ENCODE measurements at regions not wholly inside any gene's neighbourhood (a gene's known extent, or its start where the extent isn't known, plus 50 kb on each side); places are given as distances from the start of the nearest gene placed in this dataset.

DNA sequence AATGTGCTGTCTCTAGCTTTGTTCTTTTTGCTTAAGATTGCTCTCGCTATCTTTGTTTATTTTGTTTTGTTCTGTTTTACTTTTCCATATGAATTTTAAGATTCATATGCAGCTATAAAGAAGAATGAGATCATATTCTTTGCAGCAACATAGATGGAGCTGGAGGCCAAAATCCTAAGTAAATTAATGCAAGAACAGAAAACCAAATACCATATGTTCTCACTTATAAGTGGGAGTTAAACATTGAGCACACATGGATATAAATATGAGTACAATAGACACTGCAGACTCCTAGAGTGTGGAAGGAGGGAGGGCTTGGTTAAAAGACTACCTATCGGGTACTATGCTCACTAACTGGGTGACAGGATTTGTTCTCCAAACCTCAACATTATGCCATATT is 237.8 kb downstream of the TRAM1L1 start:
- Histone ChIP-seq H3K9me3 (ENCODE audit: control insufficient read depth, insufficient read depth, low read length) (peaks cover 3% of the 10 kb centered on the region; the same call in 1 of the 2 replicates), H2BK120ac (ENCODE audit: low read depth, low read length) (no peak overlapping the region), H4K8ac (ENCODE audit: low read depth in 2 of 2, low read length in 2 of 2) (no peak overlapping the region), H2AFZ (replicated peaks; ENCODE audit: low read length, poor library complexity) (no peak overlapping the region), H3K18ac (ENCODE audit: low read depth, low read length) (no peak overlapping the region), H4K91ac (ENCODE audit: insufficient read depth, low read depth, low read length) (no peak overlapping the region), H3K36me3 (ENCODE audit: control insufficient read depth, insufficient read depth, low read length) (no peaks in the 10 kb centered on the region), H3K56ac (ENCODE audit: extremely low read depth, insufficient read depth, low read length) (no peak overlapping the region), H2BK15ac (ENCODE audit: low read depth, low read length) (no peak overlapping the region), H2AK5ac (ENCODE audit: low read depth, low read length) (no peak overlapping the region), H3K27ac (ENCODE audit: insufficient read depth, low read length) (no peak overlapping the region), H4K5ac (ENCODE audit: low read depth, low read length) (no peak overlapping the region), H2AK9ac (replicated peaks; ENCODE audit: low read depth, low read length, poor library complexity) (no peak overlapping the region), H3K27me3 (ENCODE audit: control insufficient read depth, insufficient read depth, low read length) (no peaks in the 10 kb centered on the region), H2BK5ac (ENCODE audit: low read depth, low read length, poor library complexity, severe bottlenecking) (no peak overlapping the region), H3K79me1 (ENCODE audit: low read depth in 1 of 2, low read length in 2 of 2) (no peaks in the 10 kb centered on the region), H3K4me2 (ENCODE audit: low read depth, low read length) (no peak overlapping the region), H3K14ac (replicated peaks; ENCODE audit: low read depth, low read length) (no peak overlapping the region), H2BK20ac (ENCODE audit: low read depth, low read length) (no peak overlapping the region), H3K4me1 (ENCODE audit: control insufficient read depth, insufficient read depth, low read length) (no peaks in the 10 kb centered on the region), H3K9me1 (ENCODE audit: insufficient read depth, low read length) (no peaks in the 10 kb centered on the region), H3K4me3 (ENCODE audit: insufficient read depth, low read depth, low read length) (no peak overlapping the region), H3K9ac (ENCODE audit: low read depth, low read length) (no peak overlapping the region), H4K20me1 (ENCODE audit: insufficient read depth, low read length) (no peaks in the 10 kb centered on the region), H3K4ac (ENCODE audit: low read depth, low read length) (no peak overlapping the region), H3K23ac (ENCODE audit: low read depth, low read length) (no peak overlapping the region)
- no CpG with 5 or more reads among the region's 2 CpGs for WGBS, 2 experiments (ENCODE audit: extremely low coverage in 2 of 2, insufficient read length in 1 of 2)
- in situ Hi-C loops (cut with MboI; ENCODE audit: low sequenced_read_pairs): no loop called here
- ATAC-seq (ENCODE audit: low read depth) (no peak), DNase-seq (no peak)
- POLR2A ChIA-PET (ENCODE audit: unreplicated experiment): no interaction called here
- intact Hi-C loops (cut with micrococcal nuclease): no loop called here
- BruUV-seq (replicated peaks): no TSS peak
- TF ChIP-seq BHLHE40 (IDR thresholded peaks at IDR 0.05; ENCODE audit: low read depth, low read length) (no peak), CEBPB (IDR thresholded peaks at IDR 0.05; ENCODE audit: low read depth, low read length) (no peak), RFX5 (IDR thresholded peaks at IDR 0.05; ENCODE audit: low read depth, low read length) (no peak), FOS (IDR thresholded peaks at IDR 0.05; ENCODE audit: low read depth, low read length) (no peak), MXI1 (IDR thresholded peaks at IDR 0.05; ENCODE audit: borderline replicate concordance, low read depth, low read length) (no peak), POLR2A (IDR thresholded peaks at IDR 0.05; ENCODE audit: low read depth, low read length) (no peak), MAZ (IDR thresholded peaks at IDR 0.05; ENCODE audit: borderline replicate concordance, low read depth, low read length) (no peak), SMC3 (IDR thresholded peaks at IDR 0.05; ENCODE audit: low read depth, low read length) (no peak), MAFK (IDR thresholded peaks at IDR 0.05; ENCODE audit: low read depth, low read length) (no peak), RCOR1 (IDR thresholded peaks at IDR 0.05; ENCODE audit: insufficient replicate concordance, low read length) (no peak), NFE2L2 (IDR thresholded peaks at IDR 0.05; ENCODE audit: low read depth, low read length) (no peak), RAD21 (IDR thresholded peaks at IDR 0.05; ENCODE audit: low read length) (no peak)
- TF ChIP-seq, protein P1, sequence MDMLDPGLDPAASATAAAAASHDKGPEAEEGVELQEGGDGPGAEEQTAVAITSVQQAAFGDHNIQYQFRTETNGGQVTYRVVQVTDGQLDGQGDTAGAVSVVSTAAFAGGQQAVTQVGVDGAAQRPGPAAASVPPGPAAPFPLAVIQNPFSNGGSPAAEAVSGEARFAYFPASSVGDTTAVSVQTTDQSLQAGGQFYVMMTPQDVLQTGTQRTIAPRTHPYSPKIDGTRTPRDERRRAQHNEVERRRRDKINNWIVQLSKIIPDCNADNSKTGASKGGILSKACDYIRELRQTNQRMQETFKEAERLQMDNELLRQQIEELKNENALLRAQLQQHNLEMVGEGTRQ (IDR thresholded peaks at IDR 0.05; ENCODE audit: low read depth, low read length): no peak
- TF ChIP-seq, protein P2, sequence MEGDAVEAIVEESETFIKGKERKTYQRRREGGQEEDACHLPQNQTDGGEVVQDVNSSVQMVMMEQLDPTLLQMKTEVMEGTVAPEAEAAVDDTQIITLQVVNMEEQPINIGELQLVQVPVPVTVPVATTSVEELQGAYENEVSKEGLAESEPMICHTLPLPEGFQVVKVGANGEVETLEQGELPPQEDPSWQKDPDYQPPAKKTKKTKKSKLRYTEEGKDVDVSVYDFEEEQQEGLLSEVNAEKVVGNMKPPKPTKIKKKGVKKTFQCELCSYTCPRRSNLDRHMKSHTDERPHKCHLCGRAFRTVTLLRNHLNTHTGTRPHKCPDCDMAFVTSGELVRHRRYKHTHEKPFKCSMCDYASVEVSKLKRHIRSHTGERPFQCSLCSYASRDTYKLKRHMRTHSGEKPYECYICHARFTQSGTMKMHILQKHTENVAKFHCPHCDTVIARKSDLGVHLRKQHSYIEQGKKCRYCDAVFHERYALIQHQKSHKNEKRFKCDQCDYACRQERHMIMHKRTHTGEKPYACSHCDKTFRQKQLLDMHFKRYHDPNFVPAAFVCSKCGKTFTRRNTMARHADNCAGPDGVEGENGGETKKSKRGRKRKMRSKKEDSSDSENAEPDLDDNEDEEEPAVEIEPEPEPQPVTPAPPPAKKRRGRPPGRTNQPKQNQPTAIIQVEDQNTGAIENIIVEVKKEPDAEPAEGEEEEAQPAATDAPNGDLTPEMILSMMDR (conservative IDR thresholded peaks at IDR 0.05; ENCODE audit: low read depth, low read length): no peak
- TF ChIP-seq, protein P3, sequence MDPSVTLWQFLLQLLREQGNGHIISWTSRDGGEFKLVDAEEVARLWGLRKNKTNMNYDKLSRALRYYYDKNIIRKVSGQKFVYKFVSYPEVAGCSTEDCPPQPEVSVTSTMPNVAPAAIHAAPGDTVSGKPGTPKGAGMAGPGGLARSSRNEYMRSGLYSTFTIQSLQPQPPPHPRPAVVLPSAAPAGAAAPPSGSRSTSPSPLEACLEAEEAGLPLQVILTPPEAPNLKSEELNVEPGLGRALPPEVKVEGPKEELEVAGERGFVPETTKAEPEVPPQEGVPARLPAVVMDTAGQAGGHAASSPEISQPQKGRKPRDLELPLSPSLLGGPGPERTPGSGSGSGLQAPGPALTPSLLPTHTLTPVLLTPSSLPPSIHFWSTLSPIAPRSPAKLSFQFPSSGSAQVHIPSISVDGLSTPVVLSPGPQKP (IDR thresholded peaks at IDR 0.05; ENCODE audit: borderline replicate concordance, low read depth, low read length): no peak
- dilution Hi-C loops (cut with HindIII; ENCODE audit: low sequenced_read_pairs, unreplicated experiment): no loop called here
- CTCF ChIA-PET: no interaction called here

Measured in IMR-90 (cell line).